HG03066 (cell line): ENCODE measurements at regions not wholly inside any gene's neighbourhood (a gene's known extent, or its start where the extent isn't known, plus 50 kb on each side); places are given as distances from the start of the nearest gene placed in this dataset.

ENCODE experiments used
- ATAC-seq: cut with Tn5 transposase; IDR thresholded peaks from one replicate; pipeline ENCODE4 v1.9.1; 2021; ENCODE audit warnings: low read depth; ENCODE audit not compliant: unreplicated experiment

- ATAC-seq: no peak
Measured at GRCh38 chr7:15794801-15795200, 108.3 kb upstream of the MEOX2 start.

GRCh38 chr7:15784694-15785030 lies 98.2 kb upstream of the MEOX2 start:
- ATAC-seq: no peak

- ATAC-seq: no peak
Measured at GRCh38 chr7:15783987-15784693, 97.7 kb upstream of the MEOX2 start.

GRCh38 chr7:15782656-15783055 lies 96.2 kb upstream of the MEOX2 start:
- no peak for ATAC-seq

- ATAC-seq: no peak
Measured at GRCh38 chr7:15781944-15782343, 95.5 kb upstream of the MEOX2 start.

- ATAC-seq: no peak
Measured at GRCh38 chr7:15780271-15780670, 93.8 kb upstream of the MEOX2 start.

- ATAC-seq: no peak
Measured at GRCh38 chr7:15778191-15778590, 91.7 kb upstream of the MEOX2 start.

GRCh38 chr7:15765753-15766152 lies 79.3 kb upstream of the MEOX2 start:
- no peak for ATAC-seq

- ATAC-seq: no peak
Measured at GRCh38 chr7:15764851-15765382, 78.4 kb upstream of the MEOX2 start.

- ATAC-seq: no peak
Measured at GRCh38 chr7:15764010-15764409, 77.5 kb upstream of the MEOX2 start.

GRCh38 chr7:15757041-15758000 lies 70.8 kb upstream of the MEOX2 start:
- ATAC-seq: no peak

- ATAC-seq: no peak
Measured at GRCh38 chr7:15755061-15755460, 68.6 kb upstream of the MEOX2 start.

GRCh38 chr7:15753887-15754579 lies 67.5 kb upstream of the MEOX2 start:
- ATAC-seq: no peak

- no peak for ATAC-seq
Measured at GRCh38 chr7:15752377-15752776, 65.9 kb upstream of the MEOX2 start.

- ATAC-seq: no peak
Measured at GRCh38 chr7:15751191-15751701, 64.8 kb upstream of the MEOX2 start.

GRCh38 chr7:15750727-15751126 lies 64.2 kb upstream of the MEOX2 start:
- ATAC-seq: no peak

- ATAC-seq: no peak
Measured at GRCh38 chr7:15749631-15750030, 63.1 kb upstream of the MEOX2 start.

- no peak for ATAC-seq
Measured at GRCh38 chr7:15747712-15748111, 61.2 kb upstream of the MEOX2 start.

GRCh38 chr7:15747301-15747700 lies 60.8 kb upstream of the MEOX2 start:
- no peak for ATAC-seq

- ATAC-seq: no peak
Measured at GRCh38 chr7:15743926-15744480, 57.5 kb upstream of the MEOX2 start.

- no peak for ATAC-seq
Measured at GRCh38 chr7:15737601-15738000, 51.1 kb upstream of the MEOX2 start.
